HG03175 (cell line): ENCODE measurements at regions not wholly inside any gene's neighbourhood (a gene's known extent, or its start where the extent isn't known, plus 50 kb on each side); places are given as distances from the start of the nearest gene placed in this dataset.

Experiments
- ATAC-seq: cut with Tn5 transposase; IDR thresholded peaks from one replicate; pipeline ENCODE4 v1.9.1; 2021; ENCODE audit warnings: mild to moderate bottlenecking, moderate library complexity; ENCODE audit not compliant: unreplicated experiment

- no peak for ATAC-seq
These were observed 537.7 kb upstream of the MDFIC2 start for GRCh38 chr3:70849911-70850699.

GRCh38 chr3:70840106-70840870, 527.9 kb upstream of the MDFIC2 start:
- no peak for ATAC-seq

- ATAC-seq = no peak
These were observed 521.0 kb upstream of the MDFIC2 start for GRCh38 chr3:70833239-70833960.

GRCh38 chr3:70832834-70833205, 520.4 kb upstream of the MDFIC2 start:
- ATAC-seq = no peak

- ATAC-seq = no peak
These were observed 519.8 kb upstream of the MDFIC2 start for GRCh38 chr3:70832089-70832833.

GRCh38 chr3:70829092-70829491, 516.7 kb upstream of the MDFIC2 start:
- no peak for ATAC-seq

GRCh38 chr3:70824773-70825172, 512.3 kb upstream of the MDFIC2 start:
- ATAC-seq = no peak

- no peak for ATAC-seq
These were observed 511.6 kb upstream of the MDFIC2 start for GRCh38 chr3:70824078-70824477.

- ATAC-seq = no peak
These were observed 511.2 kb upstream of the MDFIC2 start for GRCh38 chr3:70823622-70824021.

- ATAC-seq = no peak
These were observed 510.2 kb upstream of the MDFIC2 start for GRCh38 chr3:70822669-70823068.

GRCh38 chr3:70821602-70822001, 509.2 kb upstream of the MDFIC2 start:
- no peak for ATAC-seq

GRCh38 chr3:70820397-70820796, 508.0 kb upstream of the MDFIC2 start:
- ATAC-seq = no peak

- no peak for ATAC-seq
These were observed 505.7 kb upstream of the MDFIC2 start for GRCh38 chr3:70818145-70818544.

GRCh38 chr3:70816346-70816745, 503.9 kb upstream of the MDFIC2 start:
- no peak for ATAC-seq

GRCh38 chr3:70815817-70816216, 503.4 kb upstream of the MDFIC2 start:
- ATAC-seq = no peak

- no peak for ATAC-seq
These were observed 500.9 kb upstream of the MDFIC2 start for GRCh38 chr3:70813311-70813710.

GRCh38 chr3:70811880-70812279, 499.4 kb upstream of the MDFIC2 start:
- no peak for ATAC-seq

- no peak for ATAC-seq
These were observed 496.4 kb upstream of the MDFIC2 start for GRCh38 chr3:70808881-70809280.

GRCh38 chr3:70806556-70806955, 494.1 kb upstream of the MDFIC2 start:
- ATAC-seq = no peak

- no peak for ATAC-seq
These were observed 493.6 kb upstream of the MDFIC2 start for GRCh38 chr3:70806021-70806420.
